ENCODE measurements at regions not wholly inside any gene's neighbourhood (a gene's known extent, or its start where the extent isn't known, plus 50 kb on each side); places are given as distances from the start of the nearest gene placed in this dataset.

GRCh38 chr1:217214551-217214950 lies 416.3 kb downstream of the GPATCH2 start:
- FAIRE-seq (no peak), DNase-seq (ENCODE audit: low spot score) (no peak)

- DNase-seq (ENCODE audit: low spot score) (no peak), FAIRE-seq (no peak)
Measured at GRCh38 chr1:217211486-217211885, 419.4 kb downstream of the GPATCH2 start.

- FAIRE-seq (no peak), DNase-seq (ENCODE audit: low spot score) (no peak)
Measured at GRCh38 chr1:217205578-217205977, 425.3 kb downstream of the GPATCH2 start.

GRCh38 chr1:217196616-217197015 lies 434.3 kb downstream of the GPATCH2 start:
- FAIRE-seq (no peak), DNase-seq (ENCODE audit: low spot score) (no peak)

GRCh38 chr1:217193151-217193550 lies 437.7 kb downstream of the GPATCH2 start:
- DNase-seq (ENCODE audit: low spot score) (no peak), FAIRE-seq (no peak)

GRCh38 chr1:217191441-217191840 lies 439.4 kb downstream of the GPATCH2 start:
- no peak for FAIRE-seq
- DNase-seq (ENCODE audit: low spot score), result no peak

- DNase-seq (ENCODE audit: low spot score) (no peak), FAIRE-seq (no peak)
Measured at GRCh38 chr1:217190359-217190758, 440.5 kb downstream of the GPATCH2 start.

GRCh38 chr1:217189362-217189761 lies 441.5 kb downstream of the GPATCH2 start:
- DNase-seq (ENCODE audit: low spot score), result no peak
- FAIRE-seq, result no peak

GRCh38 chr1:217188280-217189237 lies 442.3 kb downstream of the GPATCH2 start:
- FAIRE-seq (no peak), DNase-seq (ENCODE audit: low spot score) (no peak)

- FAIRE-seq, result no peak
- no peak for DNase-seq (ENCODE audit: low spot score)
Measured at GRCh38 chr1:217186664-217187063, 444.2 kb downstream of the GPATCH2 start.

GRCh38 chr1:217184854-217185253 lies 446.0 kb downstream of the GPATCH2 start:
- FAIRE-seq, result no peak
- DNase-seq (ENCODE audit: low spot score), result no peak

GRCh38 chr1:217182992-217183391 lies 447.9 kb downstream of the GPATCH2 start:
- DNase-seq (ENCODE audit: low spot score) (no peak), FAIRE-seq (no peak)

- FAIRE-seq (no peak), DNase-seq (ENCODE audit: low spot score) (no peak)
Measured at GRCh38 chr1:217181756-217182155, 449.1 kb downstream of the GPATCH2 start.

- DNase-seq (ENCODE audit: low spot score) (no peak), FAIRE-seq (no peak)
Measured at GRCh38 chr1:217181176-217181746, 449.6 kb downstream of the GPATCH2 start.

GRCh38 chr1:217180443-217180842 lies 450.4 kb downstream of the GPATCH2 start:
- FAIRE-seq (no peak), DNase-seq (ENCODE audit: low spot score) (no peak)

- FAIRE-seq (no peak), DNase-seq (ENCODE audit: low spot score) (no peak)
Measured at GRCh38 chr1:217164403-217164802, 441.2 kb upstream of the ESRRG start.

- FAIRE-seq, result no peak
- DNase-seq (ENCODE audit: low spot score), result no peak
Measured at GRCh38 chr1:217153361-217153760, 430.1 kb upstream of the ESRRG start.

GRCh38 chr1:217150366-217150765 lies 427.1 kb upstream of the ESRRG start:
- FAIRE-seq, result no peak
- no peak for DNase-seq (ENCODE audit: low spot score)

- FAIRE-seq, result no peak
- DNase-seq (ENCODE audit: low spot score), result no peak
Measured at GRCh38 chr1:217149791-217150190, 426.6 kb upstream of the ESRRG start.

GRCh38 chr1:217141711-217142110 lies 418.5 kb upstream of the ESRRG start:
- FAIRE-seq (no peak), DNase-seq (ENCODE audit: low spot score) (no peak)

- DNase-seq (ENCODE audit: low spot score), result no peak
Measured at GRCh38 chr1:217140041-217140901, 417.0 kb upstream of the ESRRG start.

GRCh38 chr1:217139513-217139912 lies 416.3 kb upstream of the ESRRG start:
- FAIRE-seq (no peak), DNase-seq (ENCODE audit: low spot score) (no peak)

More at GRCh38 chr1:217140041-217140901, 417.0 kb upstream of the ESRRG start:
- FAIRE-seq, result no peak
